ENCODE measurements at regions not wholly inside any gene's neighbourhood (a gene's known extent, or its start where the extent isn't known, plus 50 kb on each side); places are given as distances from the start of the nearest gene placed in this dataset.

DNA sequence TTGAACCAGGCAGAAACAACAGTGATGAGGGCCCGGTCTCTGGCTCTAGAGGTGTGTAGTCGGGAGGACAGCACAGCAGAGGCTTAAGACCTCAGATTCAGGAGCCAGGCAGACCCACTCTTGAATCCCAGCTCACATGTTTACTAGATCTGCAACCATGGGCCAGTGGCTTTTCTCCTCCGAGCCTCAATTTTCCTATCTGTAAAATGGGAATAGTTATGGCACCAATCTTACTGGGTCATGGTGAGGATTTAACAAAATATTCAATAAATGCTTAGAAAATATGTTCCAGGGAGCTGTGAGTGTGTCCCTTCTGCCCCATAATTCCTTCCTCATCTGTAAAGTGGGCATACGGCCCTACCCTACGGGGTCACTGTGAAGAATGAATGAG is 506.9 kb downstream of the SHQ1 start:
- H3K4me3 ChIP-seq (replicated peaks in 1 of 3; ENCODE audit: insufficient read depth in 1 of 3, low read depth in 1 of 3, low read length in 3 of 3), result no peak overlapping the region
- no peak overlapping the region for H3K4me2 ChIP-seq (ENCODE audit: insufficient read depth, low read length)
- FAIRE-seq (no peak), DNase-seq (ENCODE audit: low read depth, low spot score) (no peak)
- no peaks in the 10 kb centered on the region for H3K9me3 ChIP-seq (replicated peaks; ENCODE audit: control insufficient read depth, insufficient read depth, low read length)
- H3K4me1 ChIP-seq (ENCODE audit: control insufficient read depth, extremely low read depth, insufficient read depth, low read length), result no peaks in the 10 kb centered on the region
- H3K36me3 ChIP-seq (ENCODE audit: control insufficient read depth in 2 of 2, extremely low read depth in 1 of 2, insufficient read depth in 2 of 2, low read length in 2 of 2), result no peaks in the 10 kb centered on the region
- no peaks in the 10 kb centered on the region for H3K79me2 ChIP-seq (ENCODE audit: control insufficient read depth, insufficient read depth, low read length)
- H3K9ac ChIP-seq (replicated peaks; ENCODE audit: extremely low read depth, insufficient read depth, low read length), result no peak overlapping the region
- no peaks in the 10 kb centered on the region for H3K9me1 ChIP-seq (replicated peaks; ENCODE audit: control insufficient read depth, extremely low read depth, insufficient read depth, low read length)
- no peak overlapping the region for H3K27ac ChIP-seq (ENCODE audit: insufficient read depth, low read depth, low read length)
- ChIA-PET POLR2A (no interaction called here), CTCF (interaction anchor here (1.3 to 1.8 kb wide), 3 partner anchors 9 to 19 kb away, joined by 3 to 5 read pairs (median 4); no protein-coding TSS in a partner anchor)
- no peaks in the 10 kb centered on the region for H3K27me3 ChIP-seq (ENCODE audit: control insufficient read depth in 2 of 2, insufficient read depth in 2 of 2, low read length in 2 of 2)
- dilution Hi-C loops (cut with MboI; ENCODE audit: extremely low pct_ligation_motif_present, low sequenced_read_pairs), result no loop called here
- BruUV-seq (replicated peaks), result no TSS peak
- intact Hi-C loops (cut with micrococcal nuclease), result no loop called here
- H2AFZ ChIP-seq (ENCODE audit: low read depth, low read length), result no peak overlapping the region
- TF ChIP-seq MYC (IDR thresholded peaks at IDR 0.05; ENCODE audit: low read depth, low read length) (no peak), POLR2AphosphoS5 (IDR thresholded peaks at IDR 0.05; ENCODE audit: insufficient read depth, low read depth, low read length) (no peak), POLR2A (IDR thresholded peaks at IDR 0.05; ENCODE audit: low read depth, low read length) (no peak), JUN (IDR thresholded peaks at IDR 0.05; ENCODE audit: borderline replicate concordance, insufficient read depth, insufficient read length, low read depth) (no peak), FOS (IDR thresholded peaks at IDR 0.05; ENCODE audit: borderline replicate concordance, insufficient read depth, low read length) (no peak), GATA2 (IDR thresholded peaks at IDR 0.05; ENCODE audit: insufficient read depth, insufficient read length, low read depth, low read length) (no peak), MAX (IDR thresholded peaks at IDR 0.05; ENCODE audit: insufficient read depth, insufficient read length) (no peak), EZH2 (IDR thresholded peaks at IDR 0.05; ENCODE audit: borderline replicate concordance, low read depth, low read length, severe bottlenecking) (no peak)
- TF ChIP-seq, protein P1, sequence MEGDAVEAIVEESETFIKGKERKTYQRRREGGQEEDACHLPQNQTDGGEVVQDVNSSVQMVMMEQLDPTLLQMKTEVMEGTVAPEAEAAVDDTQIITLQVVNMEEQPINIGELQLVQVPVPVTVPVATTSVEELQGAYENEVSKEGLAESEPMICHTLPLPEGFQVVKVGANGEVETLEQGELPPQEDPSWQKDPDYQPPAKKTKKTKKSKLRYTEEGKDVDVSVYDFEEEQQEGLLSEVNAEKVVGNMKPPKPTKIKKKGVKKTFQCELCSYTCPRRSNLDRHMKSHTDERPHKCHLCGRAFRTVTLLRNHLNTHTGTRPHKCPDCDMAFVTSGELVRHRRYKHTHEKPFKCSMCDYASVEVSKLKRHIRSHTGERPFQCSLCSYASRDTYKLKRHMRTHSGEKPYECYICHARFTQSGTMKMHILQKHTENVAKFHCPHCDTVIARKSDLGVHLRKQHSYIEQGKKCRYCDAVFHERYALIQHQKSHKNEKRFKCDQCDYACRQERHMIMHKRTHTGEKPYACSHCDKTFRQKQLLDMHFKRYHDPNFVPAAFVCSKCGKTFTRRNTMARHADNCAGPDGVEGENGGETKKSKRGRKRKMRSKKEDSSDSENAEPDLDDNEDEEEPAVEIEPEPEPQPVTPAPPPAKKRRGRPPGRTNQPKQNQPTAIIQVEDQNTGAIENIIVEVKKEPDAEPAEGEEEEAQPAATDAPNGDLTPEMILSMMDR (IDR thresholded peaks at IDR 0.05; ENCODE audit: extremely low read depth in 1 of 2, insufficient read depth in 1 of 2, low read depth in 1 of 2, low read length in 2 of 2), result no peak
- no peaks in the 10 kb centered on the region for H4K20me1 ChIP-seq (replicated peaks; ENCODE audit: control insufficient read depth, extremely low read depth, insufficient read depth, low read length)

Measured in endothelial cell of umbilical vein (primary cell).